ENCODE measurements at regions not wholly inside any gene's neighbourhood (a gene's known extent, or its start where the extent isn't known, plus 50 kb on each side); places are given as distances from the start of the nearest gene placed in this dataset.
"Not testable (repeated sequence)": the region's sequence is repeated elsewhere in the genome, so short reads cannot be mapped to it uniquely, and the experiment has no call there.

DNA sequence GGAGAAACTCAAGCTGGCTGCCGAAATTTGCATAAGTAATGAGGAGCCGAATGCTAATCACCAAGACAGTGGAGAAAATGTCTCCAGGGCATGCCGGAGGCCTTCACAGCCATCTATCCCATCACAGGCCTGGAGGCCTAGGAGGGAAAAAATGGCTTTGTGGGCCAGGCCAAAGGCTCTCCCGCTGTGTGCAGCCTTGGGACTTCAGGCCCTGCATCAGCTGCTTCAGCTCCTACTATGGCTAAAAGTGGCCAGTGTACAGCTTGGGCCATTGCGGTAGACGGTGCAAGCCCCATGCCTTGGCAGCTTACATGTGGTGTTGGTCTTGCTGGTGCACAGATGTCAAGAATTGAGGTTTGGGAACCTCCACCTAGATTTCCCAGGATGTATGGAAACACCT is 162.6 kb upstream of the FAM47A start:
- intact Hi-C loops (cut with DNase I), result no loop called here
- no peak for DNase-seq

GRCh38 chrX:34288782-34289181 is 156.7 kb upstream of the FAM47A start:
- intact Hi-C loops (cut with DNase I), result no loop called here
- no peak for DNase-seq

- DNase-seq, result no peak
- intact Hi-C loops (cut with DNase I), result no loop called here
Observed at GRCh38 chrX:34279866-34280560, 147.9 kb upstream of the FAM47A start.

- no peak for DNase-seq
- intact Hi-C loops (cut with DNase I), result no loop called here
Observed at GRCh38 chrX:34275699-34276098, 143.6 kb upstream of the FAM47A start.

DNA sequence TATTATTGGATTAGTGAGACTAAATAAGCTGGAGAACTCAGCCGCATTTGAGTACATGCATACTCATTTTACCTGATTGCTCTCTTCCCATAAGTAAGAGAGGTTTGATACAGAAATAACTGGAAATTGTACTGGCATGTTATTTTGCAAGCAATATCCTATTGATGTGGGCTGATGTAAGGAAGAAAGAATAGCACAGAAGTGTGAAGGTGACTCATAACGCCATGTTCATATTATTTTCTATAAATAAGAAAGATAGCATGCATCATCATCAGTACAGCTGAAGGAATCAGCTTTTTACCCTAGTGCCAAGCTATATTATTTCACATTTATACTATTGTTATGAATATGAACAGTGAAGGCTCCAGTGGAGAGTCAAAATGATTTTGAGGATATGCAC is 138.3 kb upstream of the FAM47A start:
- DNase-seq, result no peak
- intact Hi-C loops (cut with DNase I), result no loop called here

DNA sequence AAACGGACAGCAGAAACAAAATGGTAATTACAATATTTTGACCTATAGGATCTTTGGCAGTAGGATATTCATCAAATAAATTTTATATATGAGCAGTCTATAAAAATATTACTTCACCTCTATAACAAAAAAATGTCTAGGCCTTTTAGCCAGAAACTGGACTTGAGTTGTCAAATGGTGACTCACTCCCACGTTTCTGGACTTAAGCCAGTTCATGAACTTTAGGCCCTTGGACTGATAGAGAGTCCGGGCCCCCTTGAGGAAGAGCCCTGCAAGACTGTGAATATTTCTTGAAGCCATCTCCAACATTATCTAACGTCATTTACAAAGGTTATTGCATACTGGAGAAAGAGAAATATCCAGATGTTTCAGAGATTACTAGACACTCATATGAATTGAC is 106.8 kb upstream of the FAM47A start:
- no peak for DNase-seq
- intact Hi-C loops (cut with DNase I), result no loop called here

DNA sequence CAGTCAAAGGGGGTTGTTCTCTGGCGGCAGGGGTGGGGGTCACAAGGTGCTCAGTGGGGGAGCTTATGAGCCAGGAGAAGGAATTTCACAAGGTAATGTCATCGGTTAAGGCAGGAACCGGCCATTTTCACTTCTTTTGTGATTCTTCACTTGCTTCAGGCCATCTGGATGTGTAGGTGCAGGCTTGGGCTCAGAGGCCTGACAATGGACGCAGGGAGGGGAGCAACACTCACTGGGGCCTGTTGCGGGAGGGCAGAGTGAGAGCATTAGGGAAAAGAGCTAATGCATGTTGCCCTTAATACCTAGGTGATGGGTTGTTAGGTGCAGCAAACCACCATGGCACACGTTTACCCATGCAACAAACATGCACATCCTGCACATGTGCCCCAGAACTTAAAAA is 98.0 kb upstream of the FAM47A start:
- intact Hi-C loops (cut with DNase I), result not testable (repeated sequence)

GRCh38 chrX:34227804-34228203 is 95.7 kb upstream of the FAM47A start:
- intact Hi-C loops (cut with DNase I), result no loop called here
- DNase-seq, result no peak

More for the DNA sequence above, 98.0 kb upstream of the FAM47A start:
- not testable (repeated sequence) for DNase-seq

GRCh38 chrX:34223574-34223973 is 91.5 kb upstream of the FAM47A start:
- intact Hi-C loops (cut with DNase I), result no loop called here
- DNase-seq, result no peak

- DNase-seq, result no peak
- intact Hi-C loops (cut with DNase I), result no loop called here
Observed at GRCh38 chrX:34218063-34218462, 85.9 kb upstream of the FAM47A start.

- no peak for DNase-seq
- intact Hi-C loops (cut with DNase I), result no loop called here
Observed at GRCh38 chrX:34197946-34198345, 65.8 kb upstream of the FAM47A start.
